Myocyte (in vitro differentiated cells): ENCODE measurements at regions not wholly inside any gene's neighbourhood (a gene's known extent, or its start where the extent isn't known, plus 50 kb on each side); places are given as distances from the start of the nearest gene placed in this dataset.
"Not testable (repeated sequence)": the region's sequence is repeated elsewhere in the genome, so short reads cannot be mapped to it uniquely, and the experiment has no call there.

Experiments
- DNase-seq: peaks from one replicate; pipeline ENCODE4 v3.0.0-alpha.2; 2012; ENCODE audit warnings: low read depth

- peak; percentile 43 for DNase-seq
Observed at GRCh38 chr2:182594286-182594685, 121.8 kb upstream of the DNAJC10 start.

- no peak for DNase-seq
Observed at GRCh38 chr2:182595650-182596049, 120.4 kb upstream of the DNAJC10 start.

GRCh38 chr2:182597570-182598295 is 118.3 kb upstream of the DNAJC10 start:
- DNase-seq, result no peak

- no peak for DNase-seq
Observed at GRCh38 chr2:182598626-182599025, 117.4 kb upstream of the DNAJC10 start.

GRCh38 chr2:182605166-182605565 is 110.9 kb upstream of the DNAJC10 start:
- no peak for DNase-seq

GRCh38 chr2:182606728-182607681 is 109.1 kb upstream of the DNAJC10 start:
- DNase-seq, result no peak

- no peak for DNase-seq
Observed at GRCh38 chr2:182608181-182608845, 107.7 kb upstream of the DNAJC10 start.

GRCh38 chr2:182609005-182609404 is 107.1 kb upstream of the DNAJC10 start:
- DNase-seq, result not testable (repeated sequence)

GRCh38 chr2:182610231-182610630 is 105.8 kb upstream of the DNAJC10 start:
- DNase-seq, result no peak

GRCh38 chr2:182611009-182611408 is 105.0 kb upstream of the DNAJC10 start:
- DNase-seq, result no peak

- no peak for DNase-seq
Observed at GRCh38 chr2:182615036-182615435, 101.0 kb upstream of the DNAJC10 start.

GRCh38 chr2:182616471-182617393 is 99.3 kb upstream of the DNAJC10 start:
- DNase-seq, result peak; percentile 28

- DNase-seq, result no peak
Observed at GRCh38 chr2:182618672-182619079, 97.4 kb upstream of the DNAJC10 start.

- DNase-seq, result no peak
Observed at GRCh38 chr2:182619276-182619675, 96.8 kb upstream of the DNAJC10 start.

- DNase-seq, result no peak
Observed at GRCh38 chr2:182621191-182621590, 94.9 kb upstream of the DNAJC10 start.

GRCh38 chr2:182621810-182622209 is 94.2 kb upstream of the DNAJC10 start:
- DNase-seq, result no peak

GRCh38 chr2:182622231-182622630 is 93.8 kb upstream of the DNAJC10 start:
- no peak for DNase-seq

- DNase-seq, result no peak
Observed at GRCh38 chr2:182625814-182626213, 90.2 kb upstream of the DNAJC10 start.

- no peak for DNase-seq
Observed at GRCh38 chr2:182628916-182629315, 87.1 kb upstream of the DNAJC10 start.

- no peak for DNase-seq
Observed at GRCh38 chr2:182630207-182630606, 85.8 kb upstream of the DNAJC10 start.

- no peak for DNase-seq
Observed at GRCh38 chr2:182631299-182631698, 84.8 kb upstream of the DNAJC10 start.
